A673 (cell line): ENCODE measurements at regions not wholly inside any gene's neighbourhood (a gene's known extent, or its start where the extent isn't known, plus 50 kb on each side); places are given as distances from the start of the nearest gene placed in this dataset.

Experiments
- BruUV-seq: library from RNA; stranded (reverse); fragments of 400-500 nt; replicated peaks from 2 replicates; lab custom pipeline; 2021; lab: Mats Ljungman, UMichigan
- CTCF ChIA-PET: fragments of 300-600 bp; sonication (Branson Sonifier 250); formaldehyde crosslinking; loops from one replicate; lab custom pipeline; 2022; ENCODE audit warnings: antibody characterized with exemption; lab: Charles Lee
- POLR2A ChIA-PET: fragments of 300-600 bp; sonication (Branson Sonifier 250); formaldehyde crosslinking; loops from one replicate; lab custom pipeline; 2022; ENCODE audit warnings: antibody characterized with exemption; ENCODE audit not compliant: low non-redundant PET; lab: Charles Lee
- DNase-seq: peaks from one replicate; pipeline ENCODE4 v3.0.0-alpha.2; 2015; ENCODE audit warnings: low spot score
- H3K27ac ChIP-seq: fragments of 200-600 bp; sonication (generic); 2 replicates; pipeline ENCODE4 v1.5.1; 2016; ENCODE audit warnings: mixed run types, low read depth, mild to moderate bottlenecking, mixed read lengths, antibody characterized with exemption, low read length; ENCODE audit not compliant: poor library complexity, severe bottlenecking
- H3K27me3 ChIP-seq: fragments of 200-600 bp; sonication (generic); replicated peaks from 2 replicates; pipeline ENCODE4 v1.6.1; 2017; ENCODE audit warnings: mixed run types, low read depth, mild to moderate bottlenecking, mixed read lengths, antibody characterized with exemption, low read length; ENCODE audit not compliant: insufficient read depth, poor library complexity
- H3K36me3 ChIP-seq: fragments of 200-600 bp; sonication (generic); 2 replicates; pipeline ENCODE4 v1.6.1; 2016; ENCODE audit warnings: mixed run types, mild to moderate bottlenecking, mixed read lengths, antibody characterized with exemption, low read length; ENCODE audit not compliant: insufficient read depth, poor library complexity, severe bottlenecking
- H3K4me1 ChIP-seq: fragments of 200-600 bp; sonication (generic); 2 replicates; pipeline ENCODE4 v1.6.1; 2017; ENCODE audit warnings: mixed run types, mild to moderate bottlenecking, mixed read lengths, antibody characterized with exemption, low read length; ENCODE audit not compliant: insufficient read depth, poor library complexity, severe bottlenecking
- H3K4me3 ChIP-seq: fragments of 200-600 bp; sonication (generic); 2 replicates; pipeline ENCODE4 v1.5.1; 2016; ENCODE audit warnings: low read depth, mixed run types, mild to moderate bottlenecking, mixed read lengths, low read length; ENCODE audit not compliant: poor library complexity, severe bottlenecking
- H3K9me3 ChIP-seq: fragments of 200-600 bp; sonication (generic); 2 replicates; pipeline ENCODE4 v1.6.1; 2016; ENCODE audit warnings: mixed run types, low read depth, mild to moderate bottlenecking, mixed read lengths, antibody characterized with exemption, low read length; ENCODE audit not compliant: poor library complexity, severe bottlenecking
- EZH2 ChIP-seq: fragments of 200-600 bp; sonication (generic); IDR thresholded peaks from 2 replicates; pipeline ENCODE4 v1.6.1; 2017; ENCODE audit warnings: borderline replicate concordance, low read depth, mild to moderate bottlenecking, mixed read lengths, antibody characterized with exemption, low read length; ENCODE audit not compliant: poor library complexity, severe bottlenecking
- intact Hi-C: fragments of 100-400 bp; cut with micrococcal nuclease; formaldehyde crosslinking; loops from one replicate; pipeline ENCODE4 v1.10.0; 2022; ENCODE audit not compliant: unreplicated experiment
- TF ChIP-seq, protein P1 (sequence below): fragments of 300-800, 200-600 bp; sonication (generic); conservative IDR thresholded peaks from 2 replicates; pipeline ENCODE4 v1.5.1; 2017; ENCODE audit warnings: low read depth, mild to moderate bottlenecking, antibody characterized with exemption, low read length, moderate library complexity, mixed read lengths

DNA sequence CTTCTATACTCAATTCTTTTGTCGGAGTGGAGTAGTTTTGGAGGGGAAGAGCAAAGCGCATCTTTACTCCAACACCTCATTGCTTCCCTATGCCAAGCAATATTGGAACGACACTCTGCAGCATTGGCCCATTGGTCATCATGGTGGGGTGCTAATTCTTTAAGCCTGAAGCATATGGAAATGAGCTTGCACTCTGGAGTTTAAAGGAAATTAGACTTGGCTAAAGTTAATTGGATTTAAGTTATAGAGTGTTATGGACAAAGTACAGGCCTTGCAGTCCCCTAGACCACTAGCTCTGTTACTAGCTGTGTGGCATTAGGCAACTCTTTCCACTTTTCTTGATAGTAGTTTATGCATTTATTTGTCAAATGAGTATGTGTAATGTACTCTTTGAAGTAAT lies 568.3 kb upstream of the TENM4 start:
- DNase-seq = no peak
- H3K9me3 ChIP-seq = no peaks in the 10 kb centered on the region
- H3K36me3 ChIP-seq = no peaks in the 10 kb centered on the region
- no peaks in the 10 kb centered on the region for H3K27me3 ChIP-seq
- no peak overlapping the region for H3K27ac ChIP-seq
- no TSS peak for BruUV-seq
- H3K4me3 ChIP-seq = no peak overlapping the region
- intact Hi-C loops = no loop called here
- no peak for TF ChIP-seq EZH2
- TF ChIP-seq, protein P1, sequence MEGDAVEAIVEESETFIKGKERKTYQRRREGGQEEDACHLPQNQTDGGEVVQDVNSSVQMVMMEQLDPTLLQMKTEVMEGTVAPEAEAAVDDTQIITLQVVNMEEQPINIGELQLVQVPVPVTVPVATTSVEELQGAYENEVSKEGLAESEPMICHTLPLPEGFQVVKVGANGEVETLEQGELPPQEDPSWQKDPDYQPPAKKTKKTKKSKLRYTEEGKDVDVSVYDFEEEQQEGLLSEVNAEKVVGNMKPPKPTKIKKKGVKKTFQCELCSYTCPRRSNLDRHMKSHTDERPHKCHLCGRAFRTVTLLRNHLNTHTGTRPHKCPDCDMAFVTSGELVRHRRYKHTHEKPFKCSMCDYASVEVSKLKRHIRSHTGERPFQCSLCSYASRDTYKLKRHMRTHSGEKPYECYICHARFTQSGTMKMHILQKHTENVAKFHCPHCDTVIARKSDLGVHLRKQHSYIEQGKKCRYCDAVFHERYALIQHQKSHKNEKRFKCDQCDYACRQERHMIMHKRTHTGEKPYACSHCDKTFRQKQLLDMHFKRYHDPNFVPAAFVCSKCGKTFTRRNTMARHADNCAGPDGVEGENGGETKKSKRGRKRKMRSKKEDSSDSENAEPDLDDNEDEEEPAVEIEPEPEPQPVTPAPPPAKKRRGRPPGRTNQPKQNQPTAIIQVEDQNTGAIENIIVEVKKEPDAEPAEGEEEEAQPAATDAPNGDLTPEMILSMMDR = no peak
- POLR2A ChIA-PET = no interaction called here
- CTCF ChIA-PET = no interaction called here
- no peaks in the 10 kb centered on the region for H3K4me1 ChIP-seq

DNA sequence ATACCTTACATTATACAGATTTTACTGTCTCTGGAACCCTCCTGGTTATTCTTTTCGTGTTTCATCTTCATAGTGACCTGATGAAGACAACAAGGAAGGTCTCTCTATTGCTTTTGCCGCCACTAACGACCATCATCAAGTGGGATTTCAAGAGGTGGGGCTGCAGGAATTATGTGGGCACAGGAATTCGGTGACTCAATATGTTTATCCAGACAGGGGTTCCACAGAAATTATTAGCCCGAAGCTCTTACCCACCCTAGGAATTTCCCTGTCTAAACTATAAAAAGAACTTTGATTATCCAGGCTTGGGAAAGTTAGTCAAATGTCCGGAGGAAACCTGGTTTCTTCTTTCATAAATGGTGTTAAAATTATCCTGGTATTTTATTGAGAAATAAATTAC lies 566.8 kb upstream of the TENM4 start:
- no peaks in the 10 kb centered on the region for H3K36me3 ChIP-seq
- no peaks in the 10 kb centered on the region for H3K9me3 ChIP-seq
- H3K4me3 ChIP-seq = no peak overlapping the region
- no peak overlapping the region for H3K27ac ChIP-seq
- TF ChIP-seq EZH2 = no peak
- TF ChIP-seq, protein P1 = no peak
- ChIA-PET POLR2A (no interaction called here), CTCF (no interaction called here)
- H3K4me1 ChIP-seq = no peaks in the 10 kb centered on the region
- no peaks in the 10 kb centered on the region for H3K27me3 ChIP-seq
- intact Hi-C loops = no loop called here
- BruUV-seq = no TSS peak
- DNase-seq = no peak

DNA sequence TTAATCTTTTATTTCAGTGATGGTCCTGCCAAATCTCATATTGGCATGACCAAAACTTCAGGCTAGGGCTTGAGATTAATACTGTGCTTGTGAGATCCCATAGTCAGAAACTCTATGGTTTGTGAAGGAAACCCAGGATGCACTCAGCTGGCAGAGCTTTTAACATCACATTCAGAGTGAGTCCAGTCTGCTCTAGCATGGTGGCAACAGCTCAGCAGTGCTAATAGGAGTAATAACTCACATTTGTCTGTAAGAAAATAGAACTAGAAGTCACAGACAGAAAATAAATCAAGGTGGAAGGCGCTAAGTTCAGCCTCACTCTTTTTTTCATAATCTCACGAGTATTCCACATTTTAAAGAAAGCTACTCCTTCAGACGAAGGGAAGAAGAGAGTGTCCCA lies 549.3 kb upstream of the TENM4 start:
- no peaks in the 10 kb centered on the region for H3K4me1 ChIP-seq
- POLR2A ChIA-PET = no interaction called here
- no peak for TF ChIP-seq EZH2
- TF ChIP-seq, protein P1 = no peak

More for the DNA sequence above, 549.3 kb upstream of the TENM4 start:
- H3K4me3 ChIP-seq = no peak overlapping the region
- H3K27me3 ChIP-seq = no peaks in the 10 kb centered on the region
- H3K27ac ChIP-seq = no peak overlapping the region
- no peaks in the 10 kb centered on the region for H3K9me3 ChIP-seq
- CTCF ChIA-PET = no interaction called here
- no peak for DNase-seq
- BruUV-seq = no TSS peak
- no peaks in the 10 kb centered on the region for H3K36me3 ChIP-seq
- intact Hi-C loops = no loop called here
